Testis (tissue), 2 donors: ENCODE measurements at regions not wholly inside any gene's neighbourhood (a gene's known extent, or its start where the extent isn't known, plus 50 kb on each side); places are given as distances from the start of the nearest gene placed in this dataset.

Experiments
- POLR2A ChIP-seq: fragments of 450-650 bp; IDR thresholded peaks from one replicate; pipeline ENCODE4 v1.6.1; 2017; ENCODE audit warnings: antibody characterized with exemption, mild to moderate bottlenecking, moderate library complexity
- TF ChIP-seq, protein P1 (sequence below), 3 experiments: fragments of 450-650 bp in 2 of 3; fragments of 200-600 bp in 1 of 3; sonication (generic) in 1 of 3; IDR thresholded peaks; one replicate each; pipeline ENCODE4 v1.5.1; 2016 to 2019; ENCODE audit warnings: antibody characterized with exemption in 3 of 3, mild to moderate bottlenecking in 2 of 3, moderate library complexity in 1 of 3

DNA sequence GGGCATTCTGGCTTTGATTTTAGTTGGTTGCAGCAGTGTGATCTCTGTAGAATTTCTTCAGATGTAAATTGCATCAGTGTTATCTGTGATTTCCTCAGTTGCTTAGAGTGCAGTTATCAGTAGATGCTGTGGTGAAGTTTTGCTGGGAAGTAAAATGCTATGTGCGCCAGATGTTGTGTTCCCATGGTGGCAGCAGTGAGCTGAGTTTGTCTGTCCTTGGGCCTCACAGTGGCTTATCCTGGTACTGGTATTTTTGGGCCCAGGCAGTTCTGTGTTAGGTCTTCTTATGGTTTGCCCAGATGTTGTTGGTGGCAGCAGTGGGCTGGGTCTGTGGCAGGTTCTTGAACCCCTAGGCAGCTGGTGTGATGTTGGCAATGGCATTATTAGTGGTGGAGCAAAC is 1242.1 kb downstream of the PLA2G4A start:
- TF ChIP-seq, protein P1, sequence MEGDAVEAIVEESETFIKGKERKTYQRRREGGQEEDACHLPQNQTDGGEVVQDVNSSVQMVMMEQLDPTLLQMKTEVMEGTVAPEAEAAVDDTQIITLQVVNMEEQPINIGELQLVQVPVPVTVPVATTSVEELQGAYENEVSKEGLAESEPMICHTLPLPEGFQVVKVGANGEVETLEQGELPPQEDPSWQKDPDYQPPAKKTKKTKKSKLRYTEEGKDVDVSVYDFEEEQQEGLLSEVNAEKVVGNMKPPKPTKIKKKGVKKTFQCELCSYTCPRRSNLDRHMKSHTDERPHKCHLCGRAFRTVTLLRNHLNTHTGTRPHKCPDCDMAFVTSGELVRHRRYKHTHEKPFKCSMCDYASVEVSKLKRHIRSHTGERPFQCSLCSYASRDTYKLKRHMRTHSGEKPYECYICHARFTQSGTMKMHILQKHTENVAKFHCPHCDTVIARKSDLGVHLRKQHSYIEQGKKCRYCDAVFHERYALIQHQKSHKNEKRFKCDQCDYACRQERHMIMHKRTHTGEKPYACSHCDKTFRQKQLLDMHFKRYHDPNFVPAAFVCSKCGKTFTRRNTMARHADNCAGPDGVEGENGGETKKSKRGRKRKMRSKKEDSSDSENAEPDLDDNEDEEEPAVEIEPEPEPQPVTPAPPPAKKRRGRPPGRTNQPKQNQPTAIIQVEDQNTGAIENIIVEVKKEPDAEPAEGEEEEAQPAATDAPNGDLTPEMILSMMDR (IDR thresholded peaks at IDR 0.05): no peak
- no peak for TF ChIP-seq POLR2A
